ENCODE measurements at regions not wholly inside any gene's neighbourhood (a gene's known extent, or its start where the extent isn't known, plus 50 kb on each side); places are given as distances from the start of the nearest gene placed in this dataset.

GRCh38 chr3:65005486-65005885, 317.7 kb upstream of the ADAMTS9 start:
- Histone ChIP-seq H4K20me1 (ENCODE audit: insufficient read depth) (no peaks in the 10 kb centered on the region), H3K4me1 (ENCODE audit: control insufficient read depth in 1 of 2, insufficient read depth in 2 of 2, low read length in 2 of 2) (no peaks in the 10 kb centered on the region), H3K27ac (ENCODE audit: low read depth, low read length) (no peak overlapping the region), H3K4me3 (replicated peaks in 1 of 2; ENCODE audit: low read depth in 1 of 2, low read length in 2 of 2) (no peak overlapping the region), H3K36me3 (ENCODE audit: control insufficient read depth in 1 of 2, insufficient read depth in 2 of 2, low read length in 2 of 2) (no peaks in the 10 kb centered on the region), H3K9me3 (ENCODE audit: control insufficient read depth in 1 of 2, insufficient read depth in 1 of 2, low read depth in 1 of 2, low read length in 2 of 2) (no peaks in the 10 kb centered on the region), H3K9me2 (ENCODE audit: insufficient read depth) (no peaks in the 10 kb centered on the region), H2AFZ (ENCODE audit: low read depth, low read length, poor library complexity, severe bottlenecking) (no peak overlapping the region), H3K27me3 (ENCODE audit: insufficient read depth, low read length) (peaks cover 10% of the 10 kb centered on the region; the same call in 1 of the 2 replicates), H3K9ac (ENCODE audit: low read length) (no peak overlapping the region), H3K4me2 (ENCODE audit: low read length) (no peak overlapping the region), H3K79me2 (ENCODE audit: insufficient read depth, low read length) (no peaks in the 10 kb centered on the region)
- no TSS peak for BruUV-seq (replicated peaks)
- ChIA-PET POLR2A (no interaction called here), CTCF (no interaction called here), RAD21 (ENCODE audit: low non-redundant PET in 1 of 2, low total read pairs in 2 of 2, uncharacterized antibody in 2 of 2, unreplicated experiment in 2 of 2) (no interaction called here)
- TF ChIP-seq SIN3A (IDR thresholded peaks at IDR 0.05; ENCODE audit: low read depth) = no peak
- TF ChIP-seq SP1 (IDR thresholded peaks at IDR 0.05; ENCODE audit: low read depth) = no peak
- TF ChIP-seq SRF (IDR thresholded peaks at IDR 0.05; ENCODE audit: low read depth) = no peak
- no peak for TF ChIP-seq JUND (IDR thresholded peaks at IDR 0.05)
- no peak for TF ChIP-seq FOSL1 (IDR thresholded peaks at IDR 0.05; ENCODE audit: low read depth)
- no peak for TF ChIP-seq EZH2 (IDR thresholded peaks at IDR 0.05)
- TF ChIP-seq CTCF (IDR thresholded peaks at IDR 0.05 in 2 of 3, conservative IDR thresholded peaks at IDR 0.05 in 1 of 3; ENCODE audit: borderline replicate concordance in 1 of 3, insufficient read depth in 1 of 3, low read depth in 2 of 3, low read length in 2 of 3) = no peak
- TF ChIP-seq ZNF274 (IDR thresholded peaks at IDR 0.05; ENCODE audit: low read depth, low read length) = no peak
- no peak for TF ChIP-seq POLR2AphosphoS5 (IDR thresholded peaks at IDR 0.05; ENCODE audit: low read depth, low read length)
- ATAC-seq (no peak), DNase-seq (ENCODE audit: low read depth, low spot score) (no peak)
- intact Hi-C loops (cut with micrococcal nuclease) = no loop called here

- RAD21 ChIA-PET (ENCODE audit: low non-redundant PET in 1 of 2, low total read pairs in 2 of 2, uncharacterized antibody in 2 of 2, unreplicated experiment in 2 of 2) = no interaction called here
- no peak overlapping the region for H3K27ac ChIP-seq (ENCODE audit: low read depth, low read length)
- BruUV-seq (replicated peaks) = no TSS peak
- no peaks in the 10 kb centered on the region for H3K4me1 ChIP-seq (ENCODE audit: control insufficient read depth in 1 of 2, insufficient read depth in 2 of 2, low read length in 2 of 2)
- no peaks in the 10 kb centered on the region for H3K9me2 ChIP-seq (ENCODE audit: insufficient read depth)
- no peaks in the 10 kb centered on the region for H4K20me1 ChIP-seq (ENCODE audit: insufficient read depth)
- intact Hi-C loops (cut with micrococcal nuclease) = no loop called here
- H3K36me3 ChIP-seq (ENCODE audit: control insufficient read depth in 1 of 2, insufficient read depth in 2 of 2, low read length in 2 of 2) = no peaks in the 10 kb centered on the region
- CTCF ChIA-PET = no interaction called here
- no peaks in the 10 kb centered on the region for H3K9me3 ChIP-seq (ENCODE audit: control insufficient read depth in 1 of 2, insufficient read depth in 1 of 2, low read depth in 1 of 2, low read length in 2 of 2)
- no peak overlapping the region for H2AFZ ChIP-seq (ENCODE audit: low read depth, low read length, poor library complexity, severe bottlenecking)
- 0 out of 2 replicates have a peak, but pooled peaks cover 3% of the 10 kb centered on the region for H3K27me3 ChIP-seq (ENCODE audit: insufficient read depth, low read length)
- no peak overlapping the region for H3K9ac ChIP-seq (ENCODE audit: low read length)
- DNase-seq (ENCODE audit: low read depth, low spot score) (no peak), ATAC-seq (no peak)
- no peaks in the 10 kb centered on the region for H3K79me2 ChIP-seq (ENCODE audit: insufficient read depth, low read length)
- POLR2A ChIA-PET = no interaction called here
- H3K4me3 ChIP-seq (replicated peaks in 1 of 2; ENCODE audit: low read depth in 1 of 2, low read length in 2 of 2) = no peak overlapping the region
- TF ChIP-seq SIN3A (IDR thresholded peaks at IDR 0.05; ENCODE audit: low read depth) (no peak), YY1 (IDR thresholded peaks at IDR 0.05; ENCODE audit: extremely low read depth, insufficient replicate concordance, low read depth, low read length) (no peak), ZFX (IDR thresholded peaks at IDR 0.05) (no peak), FOSL1 (IDR thresholded peaks at IDR 0.05; ENCODE audit: low read depth) (no peak), EZH2 (IDR thresholded peaks at IDR 0.05) (no peak), RAD21 (IDR thresholded peaks at IDR 0.05; ENCODE audit: low read depth) (no peak), POLR2A (IDR thresholded peaks at IDR 0.05; ENCODE audit: borderline replicate concordance, extremely low read depth, insufficient read depth, insufficient read length) (no peak), EZH2phosphoT487 (IDR thresholded peaks at IDR 0.05; ENCODE audit: borderline replicate concordance) (no peak)
- H3K4me2 ChIP-seq (ENCODE audit: low read length) = no peak overlapping the region
These were observed 317.0 kb upstream of the ADAMTS9 start for GRCh38 chr3:65004795-65005295.
